ENCODE measurements at regions not wholly inside any gene's neighbourhood (a gene's known extent, or its start where the extent isn't known, plus 50 kb on each side); places are given as distances from the start of the nearest gene placed in this dataset.

DNA sequence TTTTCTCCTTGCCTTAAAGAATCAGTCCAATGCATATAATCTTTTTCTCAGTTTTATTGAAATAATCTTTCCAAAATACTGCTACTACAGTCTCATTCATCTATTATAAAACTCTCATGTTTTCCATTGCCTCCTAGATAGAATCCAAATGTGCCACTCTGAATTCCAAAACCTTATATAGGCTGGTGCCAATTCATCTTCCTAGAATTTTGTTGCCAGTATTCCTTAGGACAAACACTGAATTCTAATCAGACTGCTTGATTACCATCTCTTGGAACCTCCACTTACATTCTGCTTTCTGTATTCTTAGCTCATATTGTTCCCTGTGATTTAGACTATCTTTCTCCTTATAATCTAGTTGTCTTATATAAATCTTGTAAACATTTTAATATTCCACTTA is 427.6 kb upstream of the DCC start:
- Histone ChIP-seq H3K79me2 (ENCODE audit: control insufficient read depth, low read length) (no peaks in the 10 kb centered on the region), H3K27me3 (ENCODE audit: control insufficient read depth, low read length) (no peaks in the 10 kb centered on the region), H3K4me3 (ENCODE audit: low read length) (no peak overlapping the region), H4K20me1 (ENCODE audit: control insufficient read depth, insufficient read depth, low read depth, low read length) (no peaks in the 10 kb centered on the region), H3K4me1 (ENCODE audit: control insufficient read depth, low read length) (no peaks in the 10 kb centered on the region), H3K4me2 (ENCODE audit: low read length) (no peak overlapping the region), H3F3A (ENCODE audit: control insufficient read depth, insufficient read depth) (no peaks in the 10 kb centered on the region), H3K9me2 (replicated peaks; ENCODE audit: control insufficient read depth, low read length) (no peaks in the 10 kb centered on the region), H3K9me3 (ENCODE audit: control insufficient read depth, insufficient read depth, low read length) (no peaks in the 10 kb centered on the region), H3K36me3 (ENCODE audit: control insufficient read depth, low read length) (no peaks in the 10 kb centered on the region), H3K27ac (ENCODE audit: low read depth, low read length) (no peak overlapping the region)
- TF ChIP-seq, protein P1, sequence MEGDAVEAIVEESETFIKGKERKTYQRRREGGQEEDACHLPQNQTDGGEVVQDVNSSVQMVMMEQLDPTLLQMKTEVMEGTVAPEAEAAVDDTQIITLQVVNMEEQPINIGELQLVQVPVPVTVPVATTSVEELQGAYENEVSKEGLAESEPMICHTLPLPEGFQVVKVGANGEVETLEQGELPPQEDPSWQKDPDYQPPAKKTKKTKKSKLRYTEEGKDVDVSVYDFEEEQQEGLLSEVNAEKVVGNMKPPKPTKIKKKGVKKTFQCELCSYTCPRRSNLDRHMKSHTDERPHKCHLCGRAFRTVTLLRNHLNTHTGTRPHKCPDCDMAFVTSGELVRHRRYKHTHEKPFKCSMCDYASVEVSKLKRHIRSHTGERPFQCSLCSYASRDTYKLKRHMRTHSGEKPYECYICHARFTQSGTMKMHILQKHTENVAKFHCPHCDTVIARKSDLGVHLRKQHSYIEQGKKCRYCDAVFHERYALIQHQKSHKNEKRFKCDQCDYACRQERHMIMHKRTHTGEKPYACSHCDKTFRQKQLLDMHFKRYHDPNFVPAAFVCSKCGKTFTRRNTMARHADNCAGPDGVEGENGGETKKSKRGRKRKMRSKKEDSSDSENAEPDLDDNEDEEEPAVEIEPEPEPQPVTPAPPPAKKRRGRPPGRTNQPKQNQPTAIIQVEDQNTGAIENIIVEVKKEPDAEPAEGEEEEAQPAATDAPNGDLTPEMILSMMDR (IDR thresholded peaks at IDR 0.05; ENCODE audit: low read depth, low read length, poor library complexity, severe bottlenecking) = no peak
- no peak for TF ChIP-seq EZH2phosphoT487 (IDR thresholded peaks at IDR 0.05; ENCODE audit: borderline replicate concordance, low read length)

DNA sequence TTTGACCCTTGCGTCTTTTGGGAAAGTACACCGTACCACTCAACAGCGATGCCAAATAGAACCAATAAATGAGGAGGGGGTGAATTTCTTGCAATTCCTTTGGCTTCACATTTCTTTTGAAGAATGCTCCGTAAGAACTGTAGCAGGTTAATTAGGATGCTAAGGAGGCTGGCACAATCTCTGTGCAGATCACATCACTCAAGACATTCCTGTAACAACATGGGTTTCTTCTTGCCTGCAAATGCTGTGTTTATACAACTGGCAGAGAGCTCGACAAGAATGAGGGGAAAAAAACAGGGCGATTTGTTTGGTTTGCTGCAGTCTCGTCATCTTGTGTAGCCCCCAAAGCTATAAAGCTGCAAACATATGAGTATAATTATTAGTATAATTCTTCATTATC is 424.8 kb upstream of the DCC start:
- H3K4me1 ChIP-seq (ENCODE audit: control insufficient read depth, low read length) = no peaks in the 10 kb centered on the region
- H3F3A ChIP-seq (ENCODE audit: control insufficient read depth, insufficient read depth) = no peaks in the 10 kb centered on the region
- no peak overlapping the region for H3K4me2 ChIP-seq (ENCODE audit: low read length)
- H3K9me2 ChIP-seq (replicated peaks; ENCODE audit: control insufficient read depth, low read length) = no peaks in the 10 kb centered on the region
- no peaks in the 10 kb centered on the region for H3K27me3 ChIP-seq (ENCODE audit: control insufficient read depth, low read length)
- H3K9me3 ChIP-seq (ENCODE audit: control insufficient read depth, insufficient read depth, low read length) = no peaks in the 10 kb centered on the region
- H3K4me3 ChIP-seq (ENCODE audit: low read length) = no peak overlapping the region
- no peaks in the 10 kb centered on the region for H3K36me3 ChIP-seq (ENCODE audit: control insufficient read depth, low read length)
- no peaks in the 10 kb centered on the region for H3K79me2 ChIP-seq (ENCODE audit: control insufficient read depth, low read length)
- TF ChIP-seq EZH2phosphoT487 (IDR thresholded peaks at IDR 0.05; ENCODE audit: borderline replicate concordance, low read length) = no peak
- TF ChIP-seq, protein P1 (IDR thresholded peaks at IDR 0.05; ENCODE audit: low read depth, low read length, poor library complexity, severe bottlenecking) = no peak
- H4K20me1 ChIP-seq (ENCODE audit: control insufficient read depth, insufficient read depth, low read depth, low read length) = no peaks in the 10 kb centered on the region
- H3K27ac ChIP-seq (ENCODE audit: low read depth, low read length) = no peak overlapping the region

GRCh38 chr18:51921862-51922261 is 418.1 kb upstream of the DCC start:
- Histone ChIP-seq H3K27ac (ENCODE audit: low read depth, low read length) (no peak overlapping the region), H3K79me2 (ENCODE audit: control insufficient read depth, low read length) (no peaks in the 10 kb centered on the region), H3K27me3 (ENCODE audit: control insufficient read depth, low read length) (no peaks in the 10 kb centered on the region), H3F3A (ENCODE audit: control insufficient read depth, insufficient read depth) (no peaks in the 10 kb centered on the region), H3K9me3 (ENCODE audit: control insufficient read depth, insufficient read depth, low read length) (no peaks in the 10 kb centered on the region), H3K4me3 (ENCODE audit: low read length) (no peak overlapping the region), H3K36me3 (ENCODE audit: control insufficient read depth, low read length) (no peaks in the 10 kb centered on the region), H3K4me1 (ENCODE audit: control insufficient read depth, low read length) (no peaks in the 10 kb centered on the region), H3K9me2 (replicated peaks; ENCODE audit: control insufficient read depth, low read length) (no peaks in the 10 kb centered on the region), H4K20me1 (ENCODE audit: control insufficient read depth, insufficient read depth, low read depth, low read length) (no peaks in the 10 kb centered on the region), H3K4me2 (ENCODE audit: low read length) (no peak overlapping the region)
- TF ChIP-seq, protein P1 (IDR thresholded peaks at IDR 0.05; ENCODE audit: low read depth, low read length, poor library complexity, severe bottlenecking) = no peak
- no peak for TF ChIP-seq EZH2phosphoT487 (IDR thresholded peaks at IDR 0.05; ENCODE audit: borderline replicate concordance, low read length)

GRCh38 chr18:51933903-51934302 is 406.1 kb upstream of the DCC start:
- Histone ChIP-seq H3K4me2 (ENCODE audit: low read length) (no peak overlapping the region), H3K27ac (ENCODE audit: low read depth, low read length) (no peak overlapping the region), H3K27me3 (ENCODE audit: control insufficient read depth, low read length) (no peaks in the 10 kb centered on the region), H3F3A (ENCODE audit: control insufficient read depth, insufficient read depth) (no peaks in the 10 kb centered on the region), H3K36me3 (ENCODE audit: control insufficient read depth, low read length) (no peaks in the 10 kb centered on the region), H4K20me1 (ENCODE audit: control insufficient read depth, insufficient read depth, low read depth, low read length) (no peaks in the 10 kb centered on the region), H3K4me1 (ENCODE audit: control insufficient read depth, low read length) (no peaks in the 10 kb centered on the region), H3K9me3 (ENCODE audit: control insufficient read depth, insufficient read depth, low read length) (no peaks in the 10 kb centered on the region), H3K79me2 (ENCODE audit: control insufficient read depth, low read length) (no peaks in the 10 kb centered on the region), H3K4me3 (ENCODE audit: low read length) (no peak overlapping the region), H3K9me2 (replicated peaks; ENCODE audit: control insufficient read depth, low read length) (no peaks in the 10 kb centered on the region)
- TF ChIP-seq, protein P1 (IDR thresholded peaks at IDR 0.05; ENCODE audit: low read depth, low read length, poor library complexity, severe bottlenecking) = no peak
- no peak for TF ChIP-seq EZH2phosphoT487 (IDR thresholded peaks at IDR 0.05; ENCODE audit: borderline replicate concordance, low read length)

Data from DOHH2 (cell line).